Breast epithelium (tissue), 3 donors: ENCODE measurements at regions not wholly inside any gene's neighbourhood (a gene's known extent, or its start where the extent isn't known, plus 50 kb on each side); places are given as distances from the start of the nearest gene placed in this dataset.

Source experiments
- CTCF ChIP-seq, 3 donors: fragments of 450-650 bp; IDR thresholded peaks; one replicate each; pipeline ENCODE4 v1.5.1; 2016 to 2017; ENCODE audit warnings: antibody characterized with exemption in 3 of 3, mild to moderate bottlenecking in 3 of 3, moderate library complexity in 3 of 3
- POLR2A ChIP-seq: fragments of 450-650 bp; IDR thresholded peaks from one replicate; pipeline ENCODE4 v1.6.1; 2016; ENCODE audit warnings: antibody characterized with exemption, mild to moderate bottlenecking, moderate library complexity
- POLR2AphosphoS5 ChIP-seq, 3 donors: sonication (generic); formaldehyde crosslinking; IDR thresholded peaks; one replicate each; pipeline ENCODE4 v1.6.1; 2017; ENCODE audit warnings: antibody characterized with exemption in 3 of 3

GRCh38 chr7:24405002-24405401, 121.0 kb downstream of the NPY start:
- TF ChIP-seq CTCF (IDR thresholded peaks at IDR 0.05) (no peak), POLR2AphosphoS5 (IDR thresholded peaks at IDR 0.05) (no peak), POLR2A (no peak)
